ENCODE measurements at regions not wholly inside any gene's neighbourhood (a gene's known extent, or its start where the extent isn't known, plus 50 kb on each side); places are given as distances from the start of the nearest gene placed in this dataset.

- DNase-seq (ENCODE audit: extremely low read depth in 1 of 2, low read depth in 1 of 2): no peak
These were observed 261.0 kb downstream of the STK31 start for GRCh38 chr7:23971031-23971430.

GRCh38 chr7:23972057-23972456 lies 262.0 kb downstream of the STK31 start:
- no peak for DNase-seq (ENCODE audit: extremely low read depth in 1 of 2, low read depth in 1 of 2)

- no peak for DNase-seq (ENCODE audit: extremely low read depth in 1 of 2, low read depth in 1 of 2)
These were observed 263.2 kb downstream of the STK31 start for GRCh38 chr7:23973264-23973663.

- DNase-seq (ENCODE audit: extremely low read depth in 1 of 2, low read depth in 1 of 2): no peak
These were observed 270.1 kb downstream of the STK31 start for GRCh38 chr7:23980081-23980480.

DNA sequence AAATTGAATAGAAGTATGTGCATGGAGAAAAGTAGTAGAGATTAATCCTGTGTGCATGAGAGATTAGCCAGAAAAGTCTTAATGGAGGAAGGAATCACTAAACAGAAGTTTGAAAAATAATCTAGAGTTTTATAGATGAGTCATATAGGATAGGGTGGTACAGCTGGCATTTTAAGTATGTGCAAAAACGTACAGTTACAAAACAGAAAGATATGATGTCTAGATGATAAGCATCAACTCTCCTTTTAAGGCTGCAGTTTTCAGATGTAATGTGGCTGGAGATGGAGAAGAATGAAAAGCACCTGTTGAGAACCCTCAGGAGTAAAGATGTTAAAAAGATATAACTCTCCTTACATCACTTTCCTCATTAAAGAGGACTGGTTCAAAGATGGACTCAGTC lies 271.3 kb downstream of the STK31 start:
- DNase-seq (ENCODE audit: extremely low read depth in 1 of 2, low read depth in 1 of 2): no peak

DNA sequence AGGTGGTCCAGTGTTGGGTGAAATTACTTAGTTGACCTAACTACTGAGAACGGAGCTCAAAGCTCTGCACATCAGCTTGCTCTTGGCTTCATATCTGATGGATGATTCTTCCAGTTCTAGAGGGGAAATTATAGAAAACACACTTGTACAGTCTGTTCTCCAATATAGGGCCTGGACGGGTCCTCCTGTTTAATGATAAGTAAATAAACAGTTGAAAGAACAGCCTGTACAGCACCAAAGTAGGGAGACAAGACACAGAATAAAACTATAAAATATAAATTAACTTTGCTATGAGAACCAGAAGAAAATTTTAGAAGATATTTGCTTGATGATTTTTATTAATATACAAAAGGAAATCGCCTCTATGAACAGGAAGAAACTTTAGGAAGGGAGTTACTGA lies 271.7 kb downstream of the STK31 start:
- DNase-seq (ENCODE audit: extremely low read depth in 1 of 2, low read depth in 1 of 2): no peak

DNA sequence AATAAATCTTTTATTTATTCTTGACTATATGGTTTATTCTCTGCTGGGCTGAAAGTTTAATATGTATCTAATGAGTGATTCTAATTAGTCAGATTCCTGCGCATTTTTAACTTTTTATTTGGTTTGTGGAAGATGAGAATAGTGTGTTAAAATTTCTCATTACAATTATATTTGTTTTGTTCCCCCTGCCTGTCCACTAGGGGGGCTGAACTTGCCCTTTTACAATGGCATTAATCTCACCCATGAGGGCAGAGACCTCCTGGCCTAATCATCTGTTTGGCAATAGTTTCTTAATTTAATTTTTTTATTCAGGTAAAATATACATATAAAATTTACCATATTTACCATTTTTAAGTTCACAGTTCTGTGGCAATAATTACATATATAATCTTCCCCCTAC lies 278.5 kb upstream of the NPY start:
- no peak for DNase-seq (ENCODE audit: extremely low read depth in 1 of 2, low read depth in 1 of 2)

GRCh38 chr7:24010495-24010894 lies 273.5 kb upstream of the NPY start:
- no peak for DNase-seq (ENCODE audit: extremely low read depth in 1 of 2, low read depth in 1 of 2)

DNA sequence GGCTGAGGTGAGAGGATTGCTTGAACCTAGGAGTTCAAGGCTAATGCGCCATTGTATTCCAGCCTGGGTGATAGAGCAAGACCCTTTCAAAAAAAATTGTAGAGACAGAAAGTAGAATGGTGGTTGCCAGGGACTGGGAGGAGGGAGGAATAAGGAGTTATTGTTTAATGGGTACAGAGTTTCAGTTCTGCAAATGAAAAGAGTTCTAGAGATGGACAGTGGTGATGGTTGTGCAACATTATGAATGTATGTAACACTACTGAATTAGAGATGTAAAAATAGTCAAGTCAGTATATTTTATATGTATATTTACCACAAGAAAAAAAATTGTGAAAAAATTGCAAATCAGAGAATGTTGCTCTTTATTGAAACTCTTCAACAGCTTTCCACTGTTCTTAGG lies 266.5 kb upstream of the NPY start:
- no peak for DNase-seq (ENCODE audit: extremely low read depth in 1 of 2, low read depth in 1 of 2)

GRCh38 chr7:24018331-24018730 lies 265.7 kb upstream of the NPY start:
- no peak for DNase-seq (ENCODE audit: extremely low read depth in 1 of 2, low read depth in 1 of 2)

GRCh38 chr7:24019841-24020240 lies 264.1 kb upstream of the NPY start:
- no peak for DNase-seq (ENCODE audit: extremely low read depth in 1 of 2, low read depth in 1 of 2)

- no peak for DNase-seq (ENCODE audit: extremely low read depth in 1 of 2, low read depth in 1 of 2)
These were observed 259.5 kb upstream of the NPY start for GRCh38 chr7:24024276-24025068.

GRCh38 chr7:24025094-24025493 lies 258.9 kb upstream of the NPY start:
- no peak for DNase-seq (ENCODE audit: extremely low read depth in 1 of 2, low read depth in 1 of 2)

GRCh38 chr7:24025765-24026164 lies 258.2 kb upstream of the NPY start:
- no peak for DNase-seq (ENCODE audit: extremely low read depth in 1 of 2, low read depth in 1 of 2)

DNA sequence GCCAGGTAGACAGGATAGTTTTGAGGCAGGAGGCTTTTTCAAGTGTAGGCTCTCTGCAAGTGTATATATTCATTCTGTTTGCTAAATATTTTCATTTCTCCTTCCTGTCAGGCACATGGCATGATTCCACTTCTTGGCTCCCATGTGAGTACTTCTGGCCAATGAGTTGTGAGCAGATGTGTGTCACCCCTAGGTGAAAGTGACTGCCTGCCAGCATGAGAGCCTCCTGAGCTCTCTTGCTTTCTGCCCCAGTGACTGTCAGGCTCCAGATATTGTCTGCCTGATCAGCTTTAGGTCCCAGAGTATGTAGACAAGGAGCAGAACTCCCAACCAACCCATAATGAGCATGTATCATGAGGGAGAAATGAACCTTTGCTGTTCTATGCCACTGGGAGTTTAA lies 257.6 kb upstream of the NPY start:
- DNase-seq (ENCODE audit: extremely low read depth in 1 of 2, low read depth in 1 of 2): no peak

DNA sequence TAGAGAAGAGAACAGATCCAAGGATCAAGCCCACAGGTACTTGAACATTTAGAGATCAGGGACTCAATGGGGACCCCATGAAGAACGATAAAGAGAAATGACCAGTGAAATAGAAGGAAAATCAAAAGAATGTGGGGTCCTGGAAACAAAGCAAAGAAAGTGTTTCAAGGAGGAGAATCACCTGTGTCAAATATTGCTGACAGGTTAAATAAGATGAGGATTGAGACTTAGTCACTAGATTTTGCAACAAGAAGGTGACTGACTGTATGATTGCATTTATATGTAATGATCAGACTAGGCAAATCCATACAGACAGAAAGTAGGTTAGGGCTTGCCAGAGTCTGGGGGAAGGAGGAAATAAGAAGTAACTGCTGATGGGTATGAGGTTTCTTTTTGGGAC lies 254.9 kb upstream of the NPY start:
- no peak for DNase-seq (ENCODE audit: extremely low read depth in 1 of 2, low read depth in 1 of 2)

GRCh38 chr7:24034251-24034650 lies 249.7 kb upstream of the NPY start:
- no peak for DNase-seq (ENCODE audit: extremely low read depth in 1 of 2, low read depth in 1 of 2)

DNA sequence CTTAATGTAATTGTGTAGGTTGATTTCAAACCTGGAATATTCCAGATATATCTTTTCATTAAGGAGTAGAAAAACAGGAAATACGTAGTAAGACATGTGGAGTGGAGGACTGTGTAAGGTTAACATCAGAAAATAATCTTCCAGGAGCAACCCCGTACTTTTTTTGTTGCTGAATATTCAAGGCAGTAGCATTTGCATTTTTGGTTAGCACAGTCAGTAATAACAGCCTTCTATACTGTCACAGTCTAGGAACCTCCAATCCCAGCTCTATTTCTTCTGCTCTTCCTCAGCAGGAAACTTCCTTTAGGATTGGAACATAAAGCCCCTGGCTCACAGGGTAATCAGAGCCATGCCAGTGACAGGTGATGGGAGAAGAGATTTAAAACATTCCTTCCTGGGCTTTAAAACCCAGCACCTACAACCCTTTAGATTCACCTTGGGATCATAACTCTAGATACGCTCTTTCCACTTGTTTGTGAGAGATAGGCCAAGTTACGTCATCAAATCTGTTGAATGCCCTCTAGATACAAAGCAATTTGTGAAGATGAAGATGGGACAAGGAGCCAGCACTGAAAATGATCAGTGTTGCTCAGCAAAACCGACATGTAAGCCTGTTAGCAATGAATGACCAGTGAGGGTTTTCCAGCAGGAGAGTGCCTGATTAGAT lies 248.5 kb upstream of the NPY start:
- no peak for DNase-seq (ENCODE audit: extremely low read depth in 1 of 2, low read depth in 1 of 2)

DNA sequence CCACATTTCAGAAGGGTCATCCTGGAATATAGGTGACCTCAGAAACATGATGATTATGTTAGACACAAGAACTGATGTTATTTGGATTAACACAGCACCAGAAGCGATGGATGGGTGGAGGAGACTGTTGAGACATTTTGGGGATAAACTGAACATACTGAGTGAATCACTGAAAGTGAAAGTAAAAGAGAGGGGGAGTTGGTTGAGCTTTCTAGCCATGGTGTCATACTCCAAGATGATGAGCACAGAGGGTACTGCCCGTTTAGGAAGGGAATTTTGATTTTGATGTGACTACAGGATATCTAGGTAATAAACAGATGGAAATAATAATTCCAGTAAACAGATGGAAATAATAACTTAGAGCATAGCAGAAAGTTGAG lies 248.0 kb upstream of the NPY start:
- DNase-seq (ENCODE audit: extremely low read depth in 1 of 2, low read depth in 1 of 2): no peak

GRCh38 chr7:24038993-24039392 lies 245.0 kb upstream of the NPY start:
- no peak for DNase-seq (ENCODE audit: extremely low read depth in 1 of 2, low read depth in 1 of 2)

DNA sequence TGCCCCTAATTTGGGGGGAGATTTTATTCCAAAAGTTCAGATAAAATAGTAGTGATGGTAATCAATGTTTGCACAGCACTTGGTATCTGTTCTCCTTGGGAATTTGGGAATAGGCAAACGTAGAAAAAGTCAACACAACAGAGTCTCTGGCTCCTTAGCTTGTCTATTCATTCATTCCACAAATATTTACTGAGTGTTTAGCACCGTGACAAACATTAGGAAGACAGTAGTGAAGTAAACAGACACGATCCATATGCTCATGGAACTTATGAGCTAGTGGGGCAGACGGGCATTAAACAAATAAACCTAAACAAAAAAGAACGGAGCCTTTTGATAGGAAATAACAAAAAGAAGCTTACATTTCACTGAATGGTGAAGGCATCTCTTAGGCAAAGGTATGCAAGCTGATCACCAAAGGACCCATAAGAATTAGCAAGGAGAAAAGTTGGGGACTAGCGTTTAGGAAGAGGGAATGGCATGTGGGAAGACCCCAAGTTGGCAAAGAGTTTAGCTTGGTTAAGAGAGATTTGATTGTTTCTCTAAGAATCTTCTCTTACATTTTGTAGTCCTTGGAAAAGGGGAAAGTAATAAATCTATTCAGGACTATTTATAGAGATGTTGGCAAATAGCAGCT lies 243.9 kb upstream of the NPY start:
- DNase-seq (ENCODE audit: extremely low read depth in 1 of 2, low read depth in 1 of 2): no peak

DNA sequence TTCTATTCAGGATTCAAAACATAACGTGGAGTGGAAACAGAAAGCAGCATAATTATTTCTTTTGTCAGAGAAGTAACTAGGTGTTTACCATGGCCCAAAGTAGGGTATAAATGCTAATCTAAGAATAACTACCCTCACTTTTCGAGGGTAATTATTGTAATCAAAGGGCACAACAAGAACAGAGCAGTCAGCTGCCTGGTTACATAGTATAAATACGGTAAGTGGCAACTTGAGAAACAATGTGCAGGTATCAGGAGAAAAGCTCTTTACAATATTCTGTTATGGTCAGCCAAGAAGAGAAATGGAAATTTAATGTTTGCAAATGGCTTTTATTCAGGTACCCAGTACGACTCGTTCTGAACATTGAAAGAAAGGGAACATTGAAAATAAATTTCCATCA lies 242.0 kb upstream of the NPY start:
- no peak for DNase-seq (ENCODE audit: extremely low read depth in 1 of 2, low read depth in 1 of 2)
